ENCODE measurements at regions not wholly inside any gene's neighbourhood (a gene's known extent, or its start where the extent isn't known, plus 50 kb on each side); places are given as distances from the start of the nearest gene placed in this dataset.

DNA sequence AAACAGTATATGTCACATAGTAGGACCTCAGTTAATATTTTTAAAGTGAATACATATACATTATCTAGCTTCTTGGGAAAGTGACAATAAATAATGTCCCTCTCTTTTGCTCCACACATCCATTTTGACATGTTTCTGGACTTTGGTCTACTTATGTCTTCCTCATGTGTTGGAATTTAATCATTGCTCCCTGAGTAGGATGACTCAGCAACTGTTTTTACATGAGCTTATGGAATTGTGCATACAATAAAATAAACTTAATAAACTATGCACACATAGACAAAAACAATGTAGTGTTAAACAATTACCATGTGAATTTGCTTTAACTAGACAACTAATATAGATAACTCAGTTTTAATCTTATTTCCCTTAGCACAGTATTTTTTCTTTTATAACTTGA is 503.8 kb downstream of the TFAP2B start:
- no TSS peak for BruUV-seq (replicated peaks)
- POLR2A ChIA-PET (ENCODE audit: low non-redundant PET) = no interaction called here
- TF ChIP-seq, protein P1, sequence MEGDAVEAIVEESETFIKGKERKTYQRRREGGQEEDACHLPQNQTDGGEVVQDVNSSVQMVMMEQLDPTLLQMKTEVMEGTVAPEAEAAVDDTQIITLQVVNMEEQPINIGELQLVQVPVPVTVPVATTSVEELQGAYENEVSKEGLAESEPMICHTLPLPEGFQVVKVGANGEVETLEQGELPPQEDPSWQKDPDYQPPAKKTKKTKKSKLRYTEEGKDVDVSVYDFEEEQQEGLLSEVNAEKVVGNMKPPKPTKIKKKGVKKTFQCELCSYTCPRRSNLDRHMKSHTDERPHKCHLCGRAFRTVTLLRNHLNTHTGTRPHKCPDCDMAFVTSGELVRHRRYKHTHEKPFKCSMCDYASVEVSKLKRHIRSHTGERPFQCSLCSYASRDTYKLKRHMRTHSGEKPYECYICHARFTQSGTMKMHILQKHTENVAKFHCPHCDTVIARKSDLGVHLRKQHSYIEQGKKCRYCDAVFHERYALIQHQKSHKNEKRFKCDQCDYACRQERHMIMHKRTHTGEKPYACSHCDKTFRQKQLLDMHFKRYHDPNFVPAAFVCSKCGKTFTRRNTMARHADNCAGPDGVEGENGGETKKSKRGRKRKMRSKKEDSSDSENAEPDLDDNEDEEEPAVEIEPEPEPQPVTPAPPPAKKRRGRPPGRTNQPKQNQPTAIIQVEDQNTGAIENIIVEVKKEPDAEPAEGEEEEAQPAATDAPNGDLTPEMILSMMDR (conservative IDR thresholded peaks at IDR 0.05; ENCODE audit: low read depth, low read length) = no peak
- TF ChIP-seq EZH2 (IDR thresholded peaks at IDR 0.05; ENCODE audit: borderline replicate concordance, low read depth, low read length, poor library complexity, severe bottlenecking) = no peak

DNA sequence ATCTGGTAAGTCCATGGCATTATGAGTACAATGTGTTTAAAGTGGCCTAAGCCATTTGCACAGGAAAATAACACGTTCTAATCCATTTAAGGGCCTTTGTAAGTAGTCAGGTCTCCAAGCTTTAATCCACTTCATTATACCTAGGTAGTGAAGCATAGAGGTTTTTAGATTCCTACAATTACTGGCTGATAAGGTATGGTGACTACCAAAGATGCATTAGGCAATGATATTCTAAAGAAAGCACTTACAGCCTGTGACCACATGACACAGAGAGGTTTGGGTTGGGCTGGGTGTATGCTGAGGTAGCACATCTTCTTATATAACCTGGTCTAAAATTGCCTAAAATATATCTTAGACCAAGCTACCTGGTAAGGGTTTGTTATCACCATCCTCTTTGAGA is 504.4 kb downstream of the TFAP2B start:
- BruUV-seq (replicated peaks) = no TSS peak
- no peaks in the 10 kb centered on the region for H3K36me3 ChIP-seq (ENCODE audit: insufficient read depth, low read length, poor library complexity, severe bottlenecking)
- no peaks in the 10 kb centered on the region for H3K9me3 ChIP-seq (ENCODE audit: low read depth, low read length, poor library complexity, severe bottlenecking)
- no peak overlapping the region for H3K4me3 ChIP-seq (ENCODE audit: low read depth, low read length, poor library complexity, severe bottlenecking)
- no peak for TF ChIP-seq EZH2 (IDR thresholded peaks at IDR 0.05; ENCODE audit: borderline replicate concordance, low read depth, low read length, poor library complexity, severe bottlenecking)
- no peaks in the 10 kb centered on the region for H3K4me1 ChIP-seq (ENCODE audit: insufficient read depth, low read length, poor library complexity, severe bottlenecking)
- no peak for DNase-seq (ENCODE audit: low spot score)
- ChIA-PET POLR2A (ENCODE audit: low non-redundant PET) (no interaction called here), CTCF (no interaction called here)
- no peaks in the 10 kb centered on the region for H3K27me3 ChIP-seq (replicated peaks; ENCODE audit: insufficient read depth, low read depth, low read length, poor library complexity)
- intact Hi-C loops (cut with micrococcal nuclease; ENCODE audit: unreplicated experiment) = no loop called here
- H3K27ac ChIP-seq (ENCODE audit: low read depth, low read length, poor library complexity, severe bottlenecking) = no peak overlapping the region

More for the DNA sequence above, 503.8 kb downstream of the TFAP2B start:
- Histone ChIP-seq H3K4me1 (ENCODE audit: insufficient read depth, low read length, poor library complexity, severe bottlenecking) (no peaks in the 10 kb centered on the region), H3K27ac (ENCODE audit: low read depth, low read length, poor library complexity, severe bottlenecking) (no peak overlapping the region), H3K4me3 (ENCODE audit: low read depth, low read length, poor library complexity, severe bottlenecking) (no peak overlapping the region), H3K27me3 (replicated peaks; ENCODE audit: insufficient read depth, low read depth, low read length, poor library complexity) (no peaks in the 10 kb centered on the region), H3K9me3 (ENCODE audit: low read depth, low read length, poor library complexity, severe bottlenecking) (no peaks in the 10 kb centered on the region), H3K36me3 (ENCODE audit: insufficient read depth, low read length, poor library complexity, severe bottlenecking) (no peaks in the 10 kb centered on the region)
- no peak for DNase-seq (ENCODE audit: low spot score)
- intact Hi-C loops (cut with micrococcal nuclease; ENCODE audit: unreplicated experiment) = no loop called here
- CTCF ChIA-PET = no interaction called here

GRCh38 chr6:51330971-51331370 is 512.3 kb downstream of the TFAP2B start:
- H3K27ac ChIP-seq (ENCODE audit: low read depth, low read length, poor library complexity, severe bottlenecking) = no peak overlapping the region
- intact Hi-C loops (cut with micrococcal nuclease; ENCODE audit: unreplicated experiment) = no loop called here
- no peak overlapping the region for H3K4me3 ChIP-seq (ENCODE audit: low read depth, low read length, poor library complexity, severe bottlenecking)
- H3K36me3 ChIP-seq (ENCODE audit: insufficient read depth, low read length, poor library complexity, severe bottlenecking) = no peaks in the 10 kb centered on the region
- H3K27me3 ChIP-seq (replicated peaks; ENCODE audit: insufficient read depth, low read depth, low read length, poor library complexity) = no peaks in the 10 kb centered on the region
- H3K4me1 ChIP-seq (ENCODE audit: insufficient read depth, low read length, poor library complexity, severe bottlenecking) = no peaks in the 10 kb centered on the region
- TF ChIP-seq EZH2 (IDR thresholded peaks at IDR 0.05; ENCODE audit: borderline replicate concordance, low read depth, low read length, poor library complexity, severe bottlenecking) = no peak
- TF ChIP-seq, protein P1 (conservative IDR thresholded peaks at IDR 0.05; ENCODE audit: low read depth, low read length) = no peak
- H3K9me3 ChIP-seq (ENCODE audit: low read depth, low read length, poor library complexity, severe bottlenecking) = no peaks in the 10 kb centered on the region
- no TSS peak for BruUV-seq (replicated peaks)
- CTCF ChIA-PET = no interaction called here
- POLR2A ChIA-PET (ENCODE audit: low non-redundant PET) = no interaction called here
- no peak for DNase-seq (ENCODE audit: low spot score)

- no peak overlapping the region for H3K27ac ChIP-seq (ENCODE audit: low read depth, low read length, poor library complexity, severe bottlenecking)
- H3K36me3 ChIP-seq (ENCODE audit: insufficient read depth, low read length, poor library complexity, severe bottlenecking) = no peaks in the 10 kb centered on the region
- H3K9me3 ChIP-seq (ENCODE audit: low read depth, low read length, poor library complexity, severe bottlenecking) = no peaks in the 10 kb centered on the region
- DNase-seq (ENCODE audit: low spot score) = no peak
- no peak overlapping the region for H3K4me3 ChIP-seq (ENCODE audit: low read depth, low read length, poor library complexity, severe bottlenecking)
- no peak for TF ChIP-seq EZH2 (IDR thresholded peaks at IDR 0.05; ENCODE audit: borderline replicate concordance, low read depth, low read length, poor library complexity, severe bottlenecking)
- TF ChIP-seq, protein P1 (conservative IDR thresholded peaks at IDR 0.05; ENCODE audit: low read depth, low read length) = no peak
- ChIA-PET POLR2A (ENCODE audit: low non-redundant PET) (no interaction called here), CTCF (no interaction called here)
- H3K4me1 ChIP-seq (ENCODE audit: insufficient read depth, low read length, poor library complexity, severe bottlenecking) = no peaks in the 10 kb centered on the region
- no peaks in the 10 kb centered on the region for H3K27me3 ChIP-seq (replicated peaks; ENCODE audit: insufficient read depth, low read depth, low read length, poor library complexity)
- intact Hi-C loops (cut with micrococcal nuclease; ENCODE audit: unreplicated experiment) = no loop called here
- no TSS peak for BruUV-seq (replicated peaks)
Measured at GRCh38 chr6:51335543-51335942, 516.9 kb downstream of the TFAP2B start.

Data from A673 (cell line).